ENCODE measurements at regions not wholly inside any gene's neighbourhood (a gene's known extent, or its start where the extent isn't known, plus 50 kb on each side); places are given as distances from the start of the nearest gene placed in this dataset.

DNA sequence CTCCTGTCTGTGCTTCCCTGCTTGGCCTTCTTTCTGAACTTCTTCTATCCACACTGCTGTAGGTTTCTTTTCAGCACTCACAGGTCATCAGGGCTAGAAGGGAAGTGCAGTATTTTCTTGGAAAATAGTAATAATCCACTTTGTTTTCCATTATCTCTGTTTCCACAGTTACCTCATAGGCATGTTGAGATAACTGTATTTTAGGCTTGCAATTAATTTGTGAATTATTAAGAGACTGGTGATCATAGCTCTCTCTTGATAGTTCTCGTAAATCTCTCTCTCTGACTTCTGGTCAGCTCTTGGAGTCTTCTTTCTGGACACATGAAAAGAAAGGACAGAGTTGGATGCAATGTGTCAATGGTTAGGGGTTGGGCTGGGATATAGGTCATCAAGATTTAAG, 243.6 kb upstream of the IGFBP3 start:
- DNase-seq (ENCODE audit: low read depth): no peak

DNA sequence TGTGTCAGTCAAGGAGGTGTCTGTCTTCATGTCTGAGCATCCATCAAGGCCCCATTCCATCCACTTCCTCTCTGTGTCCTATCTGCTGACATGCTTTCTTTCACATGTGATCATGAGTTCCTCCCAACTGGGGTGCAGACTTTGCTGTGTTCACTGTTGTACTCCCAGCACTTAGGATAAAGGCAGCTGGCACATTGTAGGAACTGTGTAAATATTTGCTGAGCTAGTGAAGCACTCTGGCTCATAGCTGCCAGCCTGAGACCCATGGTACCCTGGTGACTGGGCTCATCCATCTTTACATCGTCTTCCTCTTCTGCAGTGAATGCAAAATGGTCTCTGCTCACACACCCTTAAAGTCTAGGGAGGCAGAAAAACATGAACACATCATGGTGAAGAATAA, 242.2 kb upstream of the IGFBP3 start:
- DNase-seq (ENCODE audit: low read depth): no peak

DNA sequence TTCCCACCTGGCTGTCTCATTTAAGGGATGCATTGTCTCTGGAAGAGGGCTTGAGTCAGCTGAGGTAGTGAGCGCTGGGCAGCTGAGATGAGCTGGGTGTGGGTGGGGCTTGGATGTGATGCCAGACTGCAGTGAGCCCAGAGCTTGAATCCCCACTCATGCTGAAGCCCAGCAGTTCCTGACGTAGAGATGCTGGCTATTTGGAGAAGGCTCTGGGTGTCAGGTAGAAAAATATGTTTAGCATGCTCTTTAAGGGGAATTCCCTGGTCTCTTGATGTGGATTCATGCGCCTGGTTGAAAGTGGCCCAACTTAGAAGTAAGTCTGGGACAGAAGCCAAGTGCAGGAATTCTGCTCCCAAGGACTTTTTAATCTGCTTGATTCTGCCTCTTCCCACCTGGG, 241.5 kb upstream of the IGFBP3 start:
- peak; percentile 39 for DNase-seq (ENCODE audit: low read depth)

- DNase-seq (ENCODE audit: low read depth): peak; percentile 75
Measured at GRCh38 chr7:46160861-46161260, 239.8 kb upstream of the IGFBP3 start.

GRCh38 chr7:46157931-46158330, 236.9 kb upstream of the IGFBP3 start:
- no peak for DNase-seq (ENCODE audit: low read depth)

GRCh38 chr7:46157404-46157803, 236.3 kb upstream of the IGFBP3 start:
- no peak for DNase-seq (ENCODE audit: low read depth)

DNA sequence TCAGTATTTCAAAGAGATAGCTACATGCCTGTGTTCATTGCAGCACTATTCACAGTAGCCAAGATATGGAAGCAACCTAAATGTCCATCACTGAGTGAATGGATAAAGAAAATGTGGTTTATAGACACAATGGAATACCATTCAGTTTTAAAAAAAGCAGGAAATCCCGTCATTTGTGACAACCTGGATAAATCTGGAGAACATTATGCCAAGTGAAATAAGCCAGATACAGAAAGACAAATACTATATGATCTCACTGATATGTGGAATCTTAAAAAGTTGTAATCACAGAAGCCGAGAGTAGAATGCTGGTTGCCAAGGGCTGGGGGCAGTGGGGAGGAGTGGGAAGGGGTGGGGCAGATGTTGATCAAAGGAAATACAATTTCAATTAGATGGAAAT, 235.8 kb upstream of the IGFBP3 start:
- DNase-seq (ENCODE audit: low read depth): no peak

DNA sequence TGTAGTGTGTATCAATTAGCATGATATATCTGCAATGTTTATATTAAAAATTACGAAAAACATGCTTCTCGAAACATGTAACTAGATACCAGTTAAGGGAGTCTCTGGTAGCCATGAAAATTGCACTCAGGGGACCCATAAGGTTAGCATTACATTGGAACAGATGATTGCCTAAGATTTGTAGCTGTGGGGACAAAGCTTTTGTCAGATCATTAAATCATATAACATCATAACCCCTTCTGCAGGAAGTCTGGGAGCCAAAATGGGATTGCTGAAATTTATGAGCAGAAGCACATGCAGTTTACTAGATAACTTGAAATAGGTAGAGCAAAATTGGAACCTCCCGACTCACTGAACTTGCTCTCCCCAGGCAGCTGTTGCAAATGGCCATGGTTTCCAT, 235.0 kb upstream of the IGFBP3 start:
- no peak for DNase-seq (ENCODE audit: low read depth)

GRCh38 chr7:46155367-46155766, 234.3 kb upstream of the IGFBP3 start:
- no peak for DNase-seq (ENCODE audit: low read depth)

DNA sequence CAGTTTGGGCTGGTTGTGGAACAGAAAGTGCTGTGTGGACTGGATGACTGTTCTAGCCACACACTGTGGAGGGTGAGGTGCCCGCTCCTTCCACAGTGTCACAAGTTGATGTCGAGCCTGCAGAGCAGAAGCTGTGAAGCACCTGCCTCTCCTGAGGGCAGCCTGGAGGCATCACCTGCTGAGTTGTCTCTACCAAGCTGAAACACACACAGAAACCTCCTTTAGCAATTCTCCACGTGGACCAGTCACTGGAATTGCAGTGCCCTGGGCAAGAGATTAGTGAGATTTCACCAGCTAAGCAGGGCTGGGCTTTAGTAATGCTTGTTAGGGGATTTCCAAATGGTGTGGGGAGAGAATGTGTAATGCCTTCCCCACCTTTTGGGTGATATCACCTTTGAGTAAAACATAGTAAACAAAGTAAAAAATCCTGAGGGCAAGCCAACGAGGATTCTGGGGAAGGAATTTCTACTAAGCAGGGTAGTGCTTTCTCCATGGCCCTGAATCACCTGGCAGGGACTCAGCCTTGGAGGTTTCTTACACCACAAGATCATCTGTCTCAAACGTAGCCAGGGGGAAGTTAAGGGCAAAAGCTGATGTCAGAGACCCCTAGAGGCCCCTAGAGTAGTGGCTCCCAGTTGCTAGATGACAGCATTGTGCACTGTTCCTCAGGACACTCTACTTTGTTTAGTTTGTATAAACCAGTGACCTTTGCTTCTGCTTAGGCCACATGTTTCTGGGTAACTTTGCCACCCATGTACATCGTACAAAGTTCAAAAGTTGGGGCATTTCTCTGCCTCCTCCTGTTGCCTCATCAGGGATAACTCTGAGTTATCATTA, 233.1 kb upstream of the IGFBP3 start:
- peak; percentile 49 for DNase-seq (ENCODE audit: low read depth)

GRCh38 chr7:46153583-46153950, 232.5 kb upstream of the IGFBP3 start:
- DNase-seq (ENCODE audit: low read depth): no peak

DNA sequence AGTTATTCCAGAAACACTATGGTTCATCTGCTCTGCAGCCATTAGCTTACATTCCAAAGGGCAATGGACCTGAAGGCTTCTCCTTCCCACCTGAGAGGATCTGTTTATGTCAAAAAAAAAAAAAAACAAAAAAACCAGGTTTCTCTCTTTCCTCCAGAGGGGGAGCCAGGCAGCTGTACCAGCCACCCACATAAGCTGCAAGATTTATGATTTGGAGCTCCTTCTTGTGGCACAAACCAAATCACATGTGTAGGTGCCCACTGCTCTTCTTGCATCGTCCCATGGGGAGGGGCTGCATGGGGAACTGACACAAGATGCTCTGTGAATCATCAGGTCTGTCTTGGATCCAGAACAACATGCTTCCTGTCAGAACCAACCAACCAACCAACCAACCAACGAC, 231.6 kb upstream of the IGFBP3 start:
- DNase-seq (ENCODE audit: low read depth): peak; percentile 41

DNA sequence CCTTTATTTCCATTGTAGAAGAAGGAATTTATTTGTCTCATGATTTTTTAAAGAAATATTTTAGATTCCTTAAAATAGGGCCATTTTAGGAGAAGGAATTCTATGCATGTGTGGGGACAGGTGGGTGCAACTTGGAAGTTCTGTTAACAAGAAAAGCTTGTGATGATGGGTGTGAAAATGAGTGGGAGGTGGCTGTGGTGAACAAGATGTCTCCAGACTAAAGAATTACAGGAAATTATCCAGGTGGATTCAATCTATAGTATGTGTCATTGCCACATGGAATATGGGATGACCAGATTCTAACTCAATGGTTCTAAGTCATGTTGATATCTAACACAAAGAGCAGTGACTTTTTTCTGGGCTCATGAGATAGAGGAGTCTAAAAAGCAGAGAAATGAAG, 229.6 kb upstream of the IGFBP3 start:
- DNase-seq (ENCODE audit: low read depth): no peak

DNA sequence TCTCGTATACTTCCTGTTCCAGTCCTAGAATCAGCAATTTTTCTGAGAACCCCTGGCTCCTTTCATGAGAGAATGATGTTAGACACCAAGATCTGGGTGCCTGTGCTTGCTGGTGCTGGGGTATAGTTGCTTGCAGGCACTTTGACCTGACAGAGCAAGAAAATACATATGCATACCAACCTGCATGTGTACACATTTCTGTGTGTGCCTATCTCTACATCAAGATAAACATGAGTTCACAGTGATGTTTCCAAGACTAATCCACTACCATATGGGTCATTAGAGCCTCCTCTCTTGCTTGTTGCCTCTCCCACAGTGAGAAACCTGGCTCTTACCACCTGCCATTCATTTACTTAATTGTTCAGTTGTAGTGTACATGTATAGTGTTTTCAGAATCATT, 229.1 kb upstream of the IGFBP3 start:
- DNase-seq (ENCODE audit: low read depth): no peak

DNA sequence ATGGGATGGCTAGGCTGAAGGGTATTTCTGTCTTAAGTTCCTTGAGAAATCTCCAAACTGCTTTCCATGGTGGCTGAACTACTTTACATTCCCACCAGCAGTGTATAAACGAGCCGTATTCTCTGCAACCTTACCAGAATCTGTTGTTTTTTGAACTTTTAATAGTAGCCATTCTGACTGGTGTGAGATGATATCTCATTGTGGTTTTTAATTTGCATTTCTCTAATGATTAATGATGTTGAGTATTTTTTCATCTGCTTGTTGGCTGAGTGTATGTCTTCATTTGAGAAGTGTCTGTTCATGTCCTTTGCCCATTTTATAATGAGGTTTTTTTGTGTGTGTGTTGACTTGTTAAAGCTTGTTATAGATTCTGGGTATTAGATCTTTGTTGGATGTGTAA, 226.8 kb upstream of the IGFBP3 start:
- DNase-seq (ENCODE audit: low read depth): no peak

DNA sequence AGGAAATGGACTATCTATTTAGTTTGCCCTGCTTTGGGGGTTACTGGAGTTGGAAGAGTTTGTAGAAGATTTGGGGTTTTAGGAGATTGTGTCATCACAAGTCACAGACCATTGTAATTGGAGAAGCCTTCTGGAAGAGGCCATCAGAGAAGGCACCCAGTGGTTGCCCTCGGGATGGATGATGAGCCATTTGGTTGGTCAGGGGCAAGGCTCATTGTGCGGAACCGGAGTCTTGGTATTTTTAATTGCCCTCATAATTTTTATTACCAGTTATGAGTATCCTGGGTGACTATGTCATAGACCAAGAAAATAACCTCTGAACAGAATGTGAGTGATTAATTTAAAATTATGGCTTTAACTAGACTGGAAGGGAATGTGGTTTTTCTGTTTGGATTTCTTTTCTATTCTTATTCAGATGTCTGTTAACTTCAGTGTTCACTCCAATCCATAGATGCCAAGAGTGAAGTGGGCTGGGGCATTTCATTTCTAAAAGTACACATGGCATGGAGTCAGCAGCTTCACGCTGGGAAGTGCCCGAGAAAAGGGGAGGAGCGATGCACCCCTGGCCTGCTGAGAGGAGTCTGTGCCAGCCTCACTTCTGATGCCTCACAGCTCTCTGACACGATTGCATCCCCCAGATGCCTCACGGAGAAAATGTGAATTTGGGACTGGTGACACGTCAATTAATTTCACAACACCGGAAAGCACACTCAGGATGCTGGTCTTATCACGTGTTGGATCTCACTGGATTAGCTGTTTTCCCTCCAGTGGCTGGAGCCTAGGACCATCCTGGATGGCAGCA, 225.6 kb upstream of the IGFBP3 start:
- DNase-seq (ENCODE audit: low read depth): peak; percentile 97

- peak; percentile 99 for DNase-seq (ENCODE audit: low read depth)
Measured at GRCh38 chr7:46145412-46145811, 224.3 kb upstream of the IGFBP3 start.

DNA sequence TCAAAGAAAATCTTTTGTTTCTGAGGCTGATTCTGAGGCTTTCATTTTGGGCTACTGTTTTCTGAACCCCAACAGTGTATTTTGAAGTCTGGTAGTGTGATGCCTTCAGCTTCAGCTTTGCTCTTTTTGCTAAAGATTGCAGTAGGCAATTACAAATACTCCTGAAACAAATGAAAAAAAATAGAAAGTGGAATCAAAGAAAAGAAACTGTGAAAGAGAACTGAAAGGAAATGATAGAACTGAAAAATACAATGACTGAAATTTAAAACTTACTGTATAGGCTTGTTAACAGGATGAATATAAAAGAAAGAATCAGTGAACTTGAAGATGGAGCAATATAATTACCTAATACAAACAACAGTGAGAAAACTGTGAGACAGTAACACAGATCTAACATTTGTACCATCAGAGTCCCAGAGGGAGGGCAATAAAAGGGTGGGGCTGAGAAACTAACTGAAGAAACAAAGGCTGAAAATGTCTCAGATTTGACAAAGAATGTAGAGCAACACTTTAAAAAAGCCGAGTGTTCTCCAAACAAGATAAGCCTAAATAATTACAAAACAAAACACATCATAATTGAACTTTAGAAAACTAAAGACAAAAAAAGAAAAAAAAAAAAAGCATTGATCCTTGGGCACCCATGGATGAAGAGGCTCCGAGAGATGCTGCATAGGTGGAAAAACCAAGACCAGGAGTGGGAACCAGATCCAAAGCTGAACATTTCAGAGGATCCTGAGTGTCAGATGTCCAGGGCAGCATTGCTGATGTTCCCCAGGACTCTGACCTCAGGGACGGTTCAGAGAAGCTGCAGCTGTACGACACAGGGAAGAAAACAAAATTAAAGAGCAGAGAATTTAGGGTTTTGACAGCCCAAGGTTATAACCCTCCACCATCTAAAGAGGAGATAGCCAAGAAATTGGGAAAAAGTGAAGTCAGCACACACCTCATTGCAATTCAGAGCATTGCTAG, 223.2 kb upstream of the IGFBP3 start:
- no peak for DNase-seq (ENCODE audit: low read depth)

DNA sequence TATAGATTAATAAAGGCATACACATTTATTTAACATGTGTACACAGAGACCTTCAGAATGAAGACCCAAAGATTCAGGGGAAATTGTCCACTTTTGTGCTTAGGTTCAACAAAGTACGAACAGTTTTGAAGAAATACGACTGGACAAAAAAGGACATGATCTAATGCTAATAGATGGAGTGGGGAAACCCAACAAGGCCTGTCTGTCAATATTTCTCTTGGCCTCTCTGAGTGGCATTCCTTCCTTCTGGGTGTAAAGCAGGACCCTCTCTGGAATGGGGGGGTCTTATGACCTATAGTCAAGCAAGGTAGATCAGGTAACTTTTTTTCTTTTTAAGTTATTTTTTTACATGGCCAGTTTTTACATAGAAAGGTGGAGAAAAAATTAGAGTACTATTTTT, 222.3 kb upstream of the IGFBP3 start:
- no peak for DNase-seq (ENCODE audit: low read depth)

GRCh38 chr7:46139079-46139478, 218.0 kb upstream of the IGFBP3 start:
- peak; percentile 92 for DNase-seq (ENCODE audit: low read depth)

DNA sequence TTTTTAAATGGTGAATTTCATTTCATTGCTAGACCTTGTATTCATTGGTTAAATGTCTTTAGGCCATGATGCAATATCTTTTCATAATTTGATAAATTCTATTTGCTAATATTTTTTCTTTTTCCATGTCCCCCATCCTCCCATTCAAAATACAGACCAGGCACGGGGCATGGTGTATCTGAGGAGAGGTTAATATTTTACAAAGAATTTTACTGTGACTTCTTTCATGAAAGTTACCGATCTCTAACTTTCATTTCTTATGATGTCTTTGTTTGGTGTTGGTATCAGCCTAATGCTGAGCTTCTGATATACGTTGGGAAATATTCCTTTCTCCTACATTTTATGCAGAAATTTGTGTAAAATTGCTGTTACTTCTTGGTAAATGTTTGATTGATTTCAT, 216.7 kb upstream of the IGFBP3 start:
- no peak for DNase-seq (ENCODE audit: low read depth)

- no peak for DNase-seq (ENCODE audit: low read depth)
Measured at GRCh38 chr7:46135557-46135956, 214.5 kb upstream of the IGFBP3 start.
